ENCODE measurements at regions not wholly inside any gene's neighbourhood (a gene's known extent, or its start where the extent isn't known, plus 50 kb on each side); places are given as distances from the start of the nearest gene placed in this dataset.

DNA sequence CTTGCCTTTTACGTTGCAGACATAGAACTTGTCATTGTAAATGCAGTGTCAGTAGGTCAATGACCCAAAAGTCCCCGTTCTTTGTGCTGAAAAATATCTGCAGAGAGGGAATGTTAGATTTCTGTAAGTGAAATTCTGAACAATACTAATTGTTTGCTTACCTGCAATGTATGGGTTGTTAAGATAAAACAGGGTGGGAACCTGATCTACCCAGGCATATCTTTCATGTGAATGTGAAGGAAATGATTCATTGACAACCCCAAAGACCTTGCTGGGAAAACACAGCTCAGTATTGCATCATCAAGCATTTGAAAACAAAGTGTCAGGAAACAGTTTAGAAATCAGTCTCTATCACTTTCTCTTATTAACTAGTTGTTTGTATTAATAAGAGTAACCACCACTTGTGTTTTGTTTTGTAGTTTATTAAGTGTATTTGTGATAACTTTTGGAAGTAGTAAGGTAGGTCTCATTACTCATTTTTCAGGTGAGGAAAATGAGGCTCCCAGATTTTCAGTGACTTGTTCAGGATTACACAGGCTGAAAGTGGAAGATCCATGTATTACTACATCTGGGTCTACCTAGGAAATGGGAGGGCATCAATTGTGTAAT is 57.9 kb upstream of the SLC38A2 start:
- peak overlapping the region; percentile 17 for H3K4me3 Mint-ChIP-seq
- H3K9me3 Mint-ChIP-seq = peaks cover 9% of the 10 kb centered on the region
- H3K4me1 Mint-ChIP-seq (ENCODE audit: low read depth) = peaks cover 32% of the 10 kb centered on the region
- peaks cover 4% of the 10 kb centered on the region for H3K36me3 Mint-ChIP-seq (ENCODE audit: low read depth)
- no peak for DNase-seq
- H3K27me3 Mint-ChIP-seq = no peaks in the 10 kb centered on the region
- H3K27ac Mint-ChIP-seq = peak overlapping the region; percentile 90
